ENCODE measurements at regions not wholly inside any gene's neighbourhood (a gene's known extent, or its start where the extent isn't known, plus 50 kb on each side); places are given as distances from the start of the nearest gene placed in this dataset.

DNA sequence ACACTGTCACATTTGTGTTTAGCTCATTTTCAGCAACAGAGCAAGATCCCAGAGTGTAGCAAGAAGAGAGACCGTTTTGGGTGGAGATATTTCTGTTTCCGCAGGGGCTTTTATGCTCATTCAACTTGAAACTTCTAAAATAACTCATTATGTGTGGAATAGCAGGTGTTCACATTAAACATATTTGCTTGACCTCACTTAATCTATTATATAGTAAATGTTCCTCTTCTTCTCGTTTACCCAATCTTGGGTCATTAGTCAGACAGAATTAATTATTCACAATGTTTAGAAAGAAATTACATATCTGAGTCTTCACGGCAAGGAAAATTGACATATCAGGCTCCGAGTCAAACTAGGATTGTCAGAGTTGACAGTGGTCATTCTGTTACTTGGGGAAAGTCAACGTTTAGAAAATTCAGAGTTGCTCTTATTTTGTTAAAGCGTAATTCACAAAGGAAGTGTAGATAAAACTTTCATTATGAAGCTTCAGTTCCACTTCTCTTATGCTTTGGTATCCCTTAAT lies 222.9 kb downstream of the TPRG1 start:
- Histone ChIP-seq H3K4me3 (ENCODE audit: low read depth, low read length) (no peak overlapping the region), H3K27me3 (ENCODE audit: control insufficient read depth, insufficient read depth, low read length) (no peaks in the 10 kb centered on the region), H3K36me3 (ENCODE audit: control insufficient read depth, insufficient read depth, low read length) (no peaks in the 10 kb centered on the region)
- no peak for FAIRE-seq
- TF ChIP-seq, protein P1, sequence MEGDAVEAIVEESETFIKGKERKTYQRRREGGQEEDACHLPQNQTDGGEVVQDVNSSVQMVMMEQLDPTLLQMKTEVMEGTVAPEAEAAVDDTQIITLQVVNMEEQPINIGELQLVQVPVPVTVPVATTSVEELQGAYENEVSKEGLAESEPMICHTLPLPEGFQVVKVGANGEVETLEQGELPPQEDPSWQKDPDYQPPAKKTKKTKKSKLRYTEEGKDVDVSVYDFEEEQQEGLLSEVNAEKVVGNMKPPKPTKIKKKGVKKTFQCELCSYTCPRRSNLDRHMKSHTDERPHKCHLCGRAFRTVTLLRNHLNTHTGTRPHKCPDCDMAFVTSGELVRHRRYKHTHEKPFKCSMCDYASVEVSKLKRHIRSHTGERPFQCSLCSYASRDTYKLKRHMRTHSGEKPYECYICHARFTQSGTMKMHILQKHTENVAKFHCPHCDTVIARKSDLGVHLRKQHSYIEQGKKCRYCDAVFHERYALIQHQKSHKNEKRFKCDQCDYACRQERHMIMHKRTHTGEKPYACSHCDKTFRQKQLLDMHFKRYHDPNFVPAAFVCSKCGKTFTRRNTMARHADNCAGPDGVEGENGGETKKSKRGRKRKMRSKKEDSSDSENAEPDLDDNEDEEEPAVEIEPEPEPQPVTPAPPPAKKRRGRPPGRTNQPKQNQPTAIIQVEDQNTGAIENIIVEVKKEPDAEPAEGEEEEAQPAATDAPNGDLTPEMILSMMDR (IDR thresholded peaks at IDR 0.05; ENCODE audit: insufficient read depth, low read length, severe bottlenecking) = no peak
- no peak for DNase-seq (ENCODE audit: low read depth)

DNA sequence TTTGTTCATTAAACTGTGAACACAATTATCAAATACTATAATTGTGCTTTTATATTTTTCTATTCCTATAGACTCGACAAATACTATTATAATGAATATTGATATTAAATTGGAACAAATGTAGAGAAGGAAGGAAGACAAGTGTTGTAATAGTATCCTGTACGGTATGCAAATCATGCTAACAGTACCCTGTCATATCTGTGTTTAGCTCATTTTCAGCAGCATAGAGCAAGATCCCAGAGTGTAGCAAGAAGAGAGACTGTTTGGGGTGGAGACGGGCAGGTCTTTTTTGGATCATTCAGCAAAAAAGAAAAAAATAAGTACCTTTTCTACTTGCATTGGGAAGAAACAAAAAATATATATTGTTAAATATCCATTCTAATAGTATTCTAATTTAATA lies 224.1 kb downstream of the TPRG1 start:
- Histone ChIP-seq H3K4me3 (ENCODE audit: low read depth, low read length) (no peak overlapping the region), H3K36me3 (ENCODE audit: control insufficient read depth, insufficient read depth, low read length) (no peaks in the 10 kb centered on the region), H3K27me3 (ENCODE audit: control insufficient read depth, insufficient read depth, low read length) (no peaks in the 10 kb centered on the region)
- FAIRE-seq (no peak), DNase-seq (ENCODE audit: low read depth) (no peak)
- TF ChIP-seq, protein P1 (IDR thresholded peaks at IDR 0.05; ENCODE audit: insufficient read depth, low read length, severe bottlenecking) = no peak

DNA sequence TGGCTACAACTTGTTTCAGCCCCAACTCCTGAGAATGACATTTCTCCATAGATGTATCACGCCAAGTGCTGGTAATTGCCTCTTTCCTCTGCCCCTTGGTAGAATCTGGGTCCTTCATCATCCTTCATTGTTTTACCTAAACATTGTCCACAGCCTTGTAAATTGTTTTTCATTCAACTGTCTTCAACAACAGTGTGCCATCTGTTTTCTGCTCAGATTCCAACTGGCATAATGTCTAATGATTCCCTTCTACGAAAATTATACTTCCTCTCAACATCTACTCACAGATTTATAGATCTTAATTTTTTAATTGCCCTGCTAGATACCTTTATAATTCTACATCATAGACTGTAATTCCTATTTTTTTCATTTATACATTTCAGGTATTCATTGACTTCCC lies 226.9 kb downstream of the TPRG1 start:
- no peak for FAIRE-seq
- TF ChIP-seq, protein P1 (IDR thresholded peaks at IDR 0.05; ENCODE audit: insufficient read depth, low read length, severe bottlenecking) = no peak

DNA sequence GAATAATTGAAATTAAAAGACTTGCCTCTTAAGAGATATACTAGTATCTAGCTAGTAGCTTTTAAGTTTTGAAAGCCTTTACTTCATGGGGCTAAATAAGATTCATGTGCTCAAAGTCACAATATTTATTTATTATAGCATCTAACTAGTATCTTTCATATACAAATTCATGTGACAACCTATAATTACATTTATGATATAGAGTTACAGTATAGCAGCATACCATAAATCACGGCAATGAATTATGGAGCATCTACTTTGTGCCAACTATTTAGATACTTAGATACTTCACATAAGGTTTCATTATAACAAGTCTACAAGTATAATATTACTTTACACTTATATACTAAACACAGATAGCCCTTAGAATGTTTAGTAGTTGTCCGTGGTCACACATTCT lies 229.4 kb downstream of the TPRG1 start:
- Histone ChIP-seq H3K4me3 (ENCODE audit: low read depth, low read length) (no peak overlapping the region), H3K27me3 (ENCODE audit: control insufficient read depth, insufficient read depth, low read length) (no peaks in the 10 kb centered on the region), H3K36me3 (ENCODE audit: control insufficient read depth, insufficient read depth, low read length) (no peaks in the 10 kb centered on the region)
- FAIRE-seq (no peak), DNase-seq (ENCODE audit: low read depth) (no peak)
- TF ChIP-seq, protein P1 (IDR thresholded peaks at IDR 0.05; ENCODE audit: insufficient read depth, low read length, severe bottlenecking) = no peak

More for the DNA sequence above, 226.9 kb downstream of the TPRG1 start:
- Histone ChIP-seq H3K27me3 (ENCODE audit: control insufficient read depth, insufficient read depth, low read length) (no peaks in the 10 kb centered on the region), H3K4me3 (ENCODE audit: low read depth, low read length) (no peak overlapping the region), H3K36me3 (ENCODE audit: control insufficient read depth, insufficient read depth, low read length) (no peaks in the 10 kb centered on the region)
- DNase-seq (ENCODE audit: low read depth) = no peak

DNA sequence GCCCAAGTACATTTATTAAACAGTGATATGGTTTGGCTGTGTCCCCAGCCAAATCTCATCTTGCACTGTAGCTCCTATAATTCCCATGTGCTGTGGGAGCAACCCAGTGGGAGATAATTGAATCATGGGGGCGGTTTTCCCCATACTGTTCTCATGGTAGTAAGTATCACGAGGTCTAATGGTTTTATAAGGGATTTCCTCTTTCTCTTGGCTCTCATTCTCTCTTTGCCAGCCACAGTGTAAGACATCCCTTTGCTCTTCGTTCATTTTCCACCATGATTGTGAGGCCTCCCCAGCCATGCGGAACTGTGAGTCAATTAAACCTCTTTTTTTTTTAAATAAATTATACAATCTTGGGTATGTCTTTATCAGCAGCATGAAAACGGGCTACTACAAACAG lies 228.0 kb upstream of the TP63 start:
- FAIRE-seq = no peak
- no peaks in the 10 kb centered on the region for H3K36me3 ChIP-seq (ENCODE audit: control insufficient read depth, insufficient read depth, low read length)
- TF ChIP-seq, protein P1 (IDR thresholded peaks at IDR 0.05; ENCODE audit: insufficient read depth, low read length, severe bottlenecking) = no peak

DNA sequence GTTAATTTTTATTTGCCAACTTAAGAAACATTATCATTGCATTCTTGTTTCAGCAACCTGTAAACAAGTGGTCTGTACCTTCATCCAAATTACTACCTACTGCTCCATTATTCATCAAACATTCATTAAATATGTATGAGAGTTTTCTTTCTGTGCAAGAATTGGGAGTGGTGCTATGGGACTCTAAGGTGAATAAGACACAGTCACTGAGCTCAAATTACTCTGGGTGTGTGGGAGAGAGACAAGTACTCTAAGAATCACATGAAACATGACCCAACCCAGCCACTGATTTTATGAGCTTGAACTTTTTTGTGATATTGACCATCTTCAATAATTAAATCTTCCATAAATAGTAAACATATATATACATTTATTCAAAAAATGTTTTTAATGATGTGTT lies 227.2 kb upstream of the TP63 start:
- TF ChIP-seq, protein P1 (IDR thresholded peaks at IDR 0.05; ENCODE audit: insufficient read depth, low read length, severe bottlenecking) = no peak
- peak; percentile 83 for DNase-seq (ENCODE audit: low read depth)
- FAIRE-seq = no peak
- Histone ChIP-seq H3K27me3 (ENCODE audit: control insufficient read depth, insufficient read depth, low read length) (no peaks in the 10 kb centered on the region), H3K36me3 (ENCODE audit: control insufficient read depth, insufficient read depth, low read length) (no peaks in the 10 kb centered on the region), H3K4me3 (ENCODE audit: low read depth, low read length) (no peak overlapping the region)

More for the DNA sequence above, 228.0 kb upstream of the TP63 start:
- Histone ChIP-seq H3K4me3 (ENCODE audit: low read depth, low read length) (no peak overlapping the region), H3K27me3 (ENCODE audit: control insufficient read depth, insufficient read depth, low read length) (no peaks in the 10 kb centered on the region)
- DNase-seq (ENCODE audit: low read depth) = no peak

All from bronchial epithelial cell (primary cell).